DND-41 (cell line): ENCODE measurements at regions not wholly inside any gene's neighbourhood (a gene's known extent, or its start where the extent isn't known, plus 50 kb on each side); places are given as distances from the start of the nearest gene placed in this dataset.

Experiments used
- ATAC-seq: fragments of 200-7000 bp; cut with Tn5 transposase; 3 replicates; pipeline ENCODE4 v1.9.1; 2021; ENCODE audit warnings: low read depth; ENCODE audit not compliant: insufficient read depth
- DNase-seq: peaks from one replicate; pipeline ENCODE4 v3.0.0-alpha.2; 2020
- H2AFZ ChIP-seq: 2 replicates; pipeline ENCODE4 v1.6.0; 2012; ENCODE audit warnings: low read depth, low read length
- H3K27ac ChIP-seq: 2 replicates; pipeline ENCODE4 v1.5.1; 2012; ENCODE audit warnings: low read length, inconsistent platforms
- H3K27me3 ChIP-seq: fragments of 200-600 bp; sonication (generic); 2 replicates; pipeline ENCODE4 v1.6.0; 2012; ENCODE audit warnings: low read length, mild to moderate bottlenecking, inconsistent platforms; ENCODE audit not compliant: insufficient read depth, poor library complexity
- H3K36me3 ChIP-seq: 2 replicates; pipeline ENCODE4 v1.5.1; 2012; ENCODE audit warnings: low read length, inconsistent platforms; ENCODE audit not compliant: insufficient read depth
- H3K4me1 ChIP-seq: 2 replicates; pipeline ENCODE4 v1.5.1; 2012; ENCODE audit warnings: mild to moderate bottlenecking, low read length; ENCODE audit not compliant: insufficient read depth
- H3K4me2 ChIP-seq: 2 replicates; pipeline ENCODE4 v1.6.0; 2012; ENCODE audit warnings: mild to moderate bottlenecking, moderate library complexity, low read length, inconsistent platforms; ENCODE audit not compliant: insufficient read depth
- H3K4me3 ChIP-seq, 2 experiments: fragments of 200-600 bp in 1 of 2; shearing (Covaris generic) in 1 of 2; 2 replicates each; pipeline ENCODE4 v1.5.1; 2012 to 2016; ENCODE audit warnings: inconsistent platforms in 2 of 2, low read length in 2 of 2, mild to moderate bottlenecking in 2 of 2, low read depth in 1 of 2, moderate library complexity in 1 of 2
- H3K79me2 ChIP-seq: 2 replicates; pipeline ENCODE4 v1.6.0; 2012; ENCODE audit warnings: low read length, inconsistent platforms; ENCODE audit not compliant: insufficient read depth
- H3K9ac ChIP-seq: 2 replicates; pipeline ENCODE4 v1.6.0; 2012; ENCODE audit warnings: low read depth, mild to moderate bottlenecking, inconsistent platforms, low read length, moderate library complexity
- H3K9me3 ChIP-seq: 2 replicates; pipeline ENCODE4 v1.5.1; 2012; ENCODE audit warnings: low read length, moderate library complexity, mild to moderate bottlenecking, inconsistent platforms; ENCODE audit not compliant: insufficient read depth, severe bottlenecking
- H4K20me1 ChIP-seq: 2 replicates; pipeline ENCODE4 v1.6.0; 2012; ENCODE audit warnings: low read length; ENCODE audit not compliant: insufficient read depth
- CTCF ChIP-seq: IDR thresholded peaks from 2 replicates; pipeline ENCODE4 v1.5.1; 2012; ENCODE audit warnings: borderline replicate concordance, low read length, moderate library complexity, mild to moderate bottlenecking; ENCODE audit not compliant: poor library complexity, severe bottlenecking; ENCODE audit errors: extremely low read depth
- EZH2 ChIP-seq: IDR thresholded peaks from 3 replicates; pipeline ENCODE4 v1.6.1; 2012; ENCODE audit warnings: borderline replicate concordance, low read depth, mild to moderate bottlenecking, moderate library complexity, low read length, inconsistent platforms; ENCODE audit not compliant: severe bottlenecking

GRCh38 chr4:29726938-29727337, 993.2 kb upstream of the PCDH7 start:
- no peak overlapping the region for H3K27ac ChIP-seq
- DNase-seq: no peak
- H3K9me3 ChIP-seq: no peaks in the 10 kb centered on the region
- H2AFZ ChIP-seq: no peak overlapping the region
- H3K4me1 ChIP-seq: no peaks in the 10 kb centered on the region
- no peak overlapping the region for H3K4me2 ChIP-seq
- H3K79me2 ChIP-seq: no peaks in the 10 kb centered on the region
- H3K27me3 ChIP-seq: no peaks in the 10 kb centered on the region
- H3K9ac ChIP-seq: no peak overlapping the region
- no peak overlapping the region for H3K4me3 ChIP-seq
- no peak for ATAC-seq
- TF ChIP-seq EZH2: no peak
- TF ChIP-seq CTCF: no peak
- no peaks in the 10 kb centered on the region for H4K20me1 ChIP-seq
- H3K36me3 ChIP-seq: no peaks in the 10 kb centered on the region

GRCh38 chr4:29734343-29735213, 985.6 kb upstream of the PCDH7 start:
- ATAC-seq (no peak), DNase-seq (no peak)
- Histone ChIP-seq H2AFZ (no peak overlapping the region), H3K4me3 (no peak overlapping the region), H3K79me2 (no peaks in the 10 kb centered on the region), H3K9ac (no peak overlapping the region), H3K36me3 (no peaks in the 10 kb centered on the region), H4K20me1 (no peaks in the 10 kb centered on the region), H3K27me3 (no peaks in the 10 kb centered on the region), H3K27ac (no peak overlapping the region), H3K4me1 (no peaks in the 10 kb centered on the region), H3K9me3 (no peaks in the 10 kb centered on the region), H3K4me2 (no peak overlapping the region)
- no peak for TF ChIP-seq CTCF
- no peak for TF ChIP-seq EZH2

GRCh38 chr4:29756966-29757365, 963.2 kb upstream of the PCDH7 start:
- Histone ChIP-seq H3K9ac (no peak overlapping the region), H4K20me1 (no peaks in the 10 kb centered on the region), H3K27me3 (no peaks in the 10 kb centered on the region), H3K36me3 (no peaks in the 10 kb centered on the region), H3K4me3 (no peak overlapping the region), H2AFZ (no peak overlapping the region), H3K9me3 (no peaks in the 10 kb centered on the region), H3K79me2 (no peaks in the 10 kb centered on the region), H3K27ac (no peak overlapping the region), H3K4me2 (no peak overlapping the region), H3K4me1 (no peaks in the 10 kb centered on the region)
- TF ChIP-seq CTCF (no peak), EZH2 (no peak)
- no peak for DNase-seq
- no peak for ATAC-seq
